Caco-2 (cell line): ENCODE measurements at regions not wholly inside any gene's neighbourhood (a gene's known extent, or its start where the extent isn't known, plus 50 kb on each side); places are given as distances from the start of the nearest gene placed in this dataset.

Source experiments
- BruUV-seq: library from RNA; stranded (reverse); fragments of 400-500 nt; replicated peaks from 2 replicates; lab custom pipeline; 2021; lab: Mats Ljungman, UMichigan
- CTCF ChIA-PET: fragments of 300-600 bp; sonication (Branson Sonifier 250); formaldehyde crosslinking; loops from one replicate; lab custom pipeline; 2022; ENCODE audit warnings: antibody characterized with exemption; lab: Charles Lee
- POLR2A ChIA-PET: fragments of 300-600 bp; sonication (Branson Sonifier 250); formaldehyde crosslinking; loops from one replicate; lab custom pipeline; 2022; ENCODE audit warnings: antibody characterized with exemption; lab: Charles Lee
- DNase-seq, 2 experiments: peaks; one replicate each; pipeline versions ENCODE4 v3.0.0 to v3.0.0-alpha.2; 2020 to 2022
- H3K27me3 ChIP-seq: replicated peaks from 2 replicates; pipeline ENCODE4 v1.6.0; 2011; ENCODE audit warnings: low read length; ENCODE audit not compliant: control insufficient read depth, insufficient read depth
- H3K36me3 ChIP-seq: 2 replicates; pipeline ENCODE4 v1.5.1; 2011; ENCODE audit warnings: low read length; ENCODE audit not compliant: control insufficient read depth, insufficient read depth
- H3K4me1 ChIP-seq: fragments of 250-450 bp; sonication (Bioruptor Pico); 2 replicates; pipeline ENCODE4 v1.5.1; 2020; ENCODE audit warnings: mild to moderate bottlenecking
- H3K4me3 ChIP-seq: 2 replicates; pipeline ENCODE4 v1.5.1; 2011; ENCODE audit warnings: low read depth, mild to moderate bottlenecking, control low read depth, low read length
- H3K9me3 ChIP-seq: fragments of 250-450 bp; sonication (Bioruptor Pico); 2 replicates; pipeline ENCODE4 v1.5.1; 2020; ENCODE audit warnings: mild to moderate bottlenecking, moderate library complexity
- H3K27ac Mint-ChIP-seq: one replicate; pipeline ENCODE4 v1.8.0; 2022; ENCODE audit warnings: mixed read lengths; ENCODE audit not compliant: unreplicated experiment
- H3K27me3 Mint-ChIP-seq: one replicate; pipeline ENCODE4 v1.8.0; 2022; ENCODE audit warnings: mixed read lengths; ENCODE audit not compliant: insufficient read depth, unreplicated experiment
- H3K36me3 Mint-ChIP-seq: one replicate; pipeline ENCODE4 v1.8.0; 2022; ENCODE audit warnings: mild to moderate bottlenecking, mixed read lengths; ENCODE audit not compliant: insufficient read depth, unreplicated experiment
- H3K4me1 Mint-ChIP-seq: one replicate; pipeline ENCODE4 v1.8.0; 2022; ENCODE audit warnings: low read depth, mixed read lengths; ENCODE audit not compliant: unreplicated experiment
- H3K4me3 Mint-ChIP-seq: one replicate; pipeline ENCODE4 v1.8.0; 2022; ENCODE audit warnings: mild to moderate bottlenecking, moderate library complexity, mixed read lengths; ENCODE audit not compliant: unreplicated experiment
- H3K9me3 Mint-ChIP-seq: one replicate; pipeline ENCODE4 v1.8.0; 2022; ENCODE audit warnings: mixed read lengths; ENCODE audit not compliant: unreplicated experiment
- intact Hi-C: fragments of 100-400 bp; cut with micrococcal nuclease; formaldehyde crosslinking; loops from one replicate; pipeline ENCODE4 v1.10.0; 2022; ENCODE audit not compliant: unreplicated experiment
- TF ChIP-seq, protein P1 (sequence below), 2 experiments: fragments of 200-600 bp in 1 of 2; IDR thresholded peaks; 1 replicate in 1 of 2; 2 replicates in 1 of 2; pipeline versions ENCODE4 v1.5.1 to v1.8.0; 2011 to 2022; ENCODE audit warnings: antibody characterized with exemption in 1 of 2, control low read depth in 1 of 2, inconsistent platforms in 1 of 2, low read depth in 1 of 2, low read length in 1 of 2, mild to moderate bottlenecking in 1 of 2, moderate library complexity in 1 of 2; ENCODE audit not compliant: insufficient read depth in 1 of 2, severe bottlenecking in 1 of 2, unreplicated experiment in 1 of 2

DNA sequence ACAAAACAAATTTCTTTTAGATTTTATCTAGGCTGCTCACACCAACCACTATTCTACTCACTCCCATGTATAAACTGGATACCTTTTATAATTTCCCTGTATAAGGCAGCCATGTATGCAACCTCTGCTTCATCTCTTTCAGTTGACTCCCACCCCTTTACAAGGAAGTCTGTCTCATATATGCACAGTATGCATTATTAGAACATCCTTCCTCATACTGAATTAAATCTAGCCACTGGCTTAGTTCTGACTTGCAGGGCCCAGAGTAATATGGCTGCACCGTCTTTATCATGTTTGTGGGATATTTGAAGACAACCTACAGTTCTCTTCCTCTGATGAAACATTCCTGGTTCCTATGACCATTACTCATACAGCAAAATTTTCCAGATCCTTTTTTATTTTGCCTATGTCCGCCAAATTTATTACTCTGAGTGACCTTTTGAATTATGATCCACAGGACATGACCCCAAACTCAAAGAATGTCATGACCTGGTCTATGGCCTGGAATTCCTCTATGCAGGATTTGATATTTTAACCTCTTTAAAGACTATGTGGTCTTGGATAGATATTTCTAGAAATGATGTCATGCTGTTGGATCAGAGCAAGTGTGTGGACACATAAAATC lies 76.6 kb upstream of the ITGA1 start:
- H3K27ac Mint-ChIP-seq: no peak overlapping the region
- H3K36me3 ChIP-seq: no peaks in the 10 kb centered on the region
- H3K4me1 Mint-ChIP-seq: peaks cover 6% of the 10 kb centered on the region
- intact Hi-C loops: no loop called here
- ChIA-PET CTCF (no interaction called here), POLR2A (no interaction called here)
- no peaks in the 10 kb centered on the region for H3K36me3 Mint-ChIP-seq
- no peak overlapping the region for H3K4me3 Mint-ChIP-seq
- no peaks in the 10 kb centered on the region for H3K27me3 ChIP-seq
- peaks cover 3% of the 10 kb centered on the region for H3K27me3 Mint-ChIP-seq
- H3K4me1 ChIP-seq: no peaks in the 10 kb centered on the region
- no peak for DNase-seq
- H3K9me3 Mint-ChIP-seq: peaks cover 7% of the 10 kb centered on the region
- no peaks in the 10 kb centered on the region for H3K9me3 ChIP-seq
- BruUV-seq: no TSS peak
- no peak overlapping the region for H3K4me3 ChIP-seq
- TF ChIP-seq, protein P1, sequence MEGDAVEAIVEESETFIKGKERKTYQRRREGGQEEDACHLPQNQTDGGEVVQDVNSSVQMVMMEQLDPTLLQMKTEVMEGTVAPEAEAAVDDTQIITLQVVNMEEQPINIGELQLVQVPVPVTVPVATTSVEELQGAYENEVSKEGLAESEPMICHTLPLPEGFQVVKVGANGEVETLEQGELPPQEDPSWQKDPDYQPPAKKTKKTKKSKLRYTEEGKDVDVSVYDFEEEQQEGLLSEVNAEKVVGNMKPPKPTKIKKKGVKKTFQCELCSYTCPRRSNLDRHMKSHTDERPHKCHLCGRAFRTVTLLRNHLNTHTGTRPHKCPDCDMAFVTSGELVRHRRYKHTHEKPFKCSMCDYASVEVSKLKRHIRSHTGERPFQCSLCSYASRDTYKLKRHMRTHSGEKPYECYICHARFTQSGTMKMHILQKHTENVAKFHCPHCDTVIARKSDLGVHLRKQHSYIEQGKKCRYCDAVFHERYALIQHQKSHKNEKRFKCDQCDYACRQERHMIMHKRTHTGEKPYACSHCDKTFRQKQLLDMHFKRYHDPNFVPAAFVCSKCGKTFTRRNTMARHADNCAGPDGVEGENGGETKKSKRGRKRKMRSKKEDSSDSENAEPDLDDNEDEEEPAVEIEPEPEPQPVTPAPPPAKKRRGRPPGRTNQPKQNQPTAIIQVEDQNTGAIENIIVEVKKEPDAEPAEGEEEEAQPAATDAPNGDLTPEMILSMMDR (IDR thresholded peaks at IDR 0.05; ENCODE audit: insufficient read depth in 1 of 2, low read depth in 1 of 2, low read length in 1 of 2, severe bottlenecking in 1 of 2, unreplicated experiment in 1 of 2): no peak

DNA sequence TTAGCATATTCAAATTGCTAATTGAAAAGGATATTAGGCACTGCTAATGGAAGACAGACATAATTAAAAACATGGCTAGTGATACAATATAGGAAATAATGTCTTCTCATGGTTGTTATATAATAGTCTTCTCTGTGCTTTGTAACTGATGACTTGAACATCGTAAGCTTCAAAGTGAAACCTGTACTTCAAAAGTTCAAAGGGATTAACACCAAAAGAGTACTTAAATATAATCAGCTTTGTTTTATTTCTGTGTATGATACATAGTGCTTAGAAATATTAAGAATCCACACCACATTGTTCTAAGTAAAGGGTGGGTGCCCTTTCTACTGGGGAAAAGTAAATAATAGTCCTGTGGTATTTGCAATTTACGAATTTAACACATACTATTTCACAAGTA lies 75.4 kb upstream of the ITGA1 start:
- ChIA-PET CTCF (no interaction called here), POLR2A (no interaction called here)
- no peaks in the 10 kb centered on the region for H3K4me1 ChIP-seq
- TF ChIP-seq, protein P1 (IDR thresholded peaks at IDR 0.05; ENCODE audit: insufficient read depth in 1 of 2, low read depth in 1 of 2, low read length in 1 of 2, severe bottlenecking in 1 of 2, unreplicated experiment in 1 of 2): no peak
- peaks cover 6% of the 10 kb centered on the region for H3K4me1 Mint-ChIP-seq
- H3K36me3 ChIP-seq: no peaks in the 10 kb centered on the region
- H3K9me3 ChIP-seq: no peaks in the 10 kb centered on the region
- no peak overlapping the region for H3K4me3 Mint-ChIP-seq
- BruUV-seq: no TSS peak
- no peak overlapping the region for H3K4me3 ChIP-seq
- DNase-seq: no peak
- H3K27ac Mint-ChIP-seq: no peak overlapping the region
- H3K27me3 ChIP-seq: no peaks in the 10 kb centered on the region
- peaks cover 7% of the 10 kb centered on the region for H3K9me3 Mint-ChIP-seq
- peaks cover 3% of the 10 kb centered on the region for H3K27me3 Mint-ChIP-seq
- no peaks in the 10 kb centered on the region for H3K36me3 Mint-ChIP-seq
- intact Hi-C loops: no loop called here

DNA sequence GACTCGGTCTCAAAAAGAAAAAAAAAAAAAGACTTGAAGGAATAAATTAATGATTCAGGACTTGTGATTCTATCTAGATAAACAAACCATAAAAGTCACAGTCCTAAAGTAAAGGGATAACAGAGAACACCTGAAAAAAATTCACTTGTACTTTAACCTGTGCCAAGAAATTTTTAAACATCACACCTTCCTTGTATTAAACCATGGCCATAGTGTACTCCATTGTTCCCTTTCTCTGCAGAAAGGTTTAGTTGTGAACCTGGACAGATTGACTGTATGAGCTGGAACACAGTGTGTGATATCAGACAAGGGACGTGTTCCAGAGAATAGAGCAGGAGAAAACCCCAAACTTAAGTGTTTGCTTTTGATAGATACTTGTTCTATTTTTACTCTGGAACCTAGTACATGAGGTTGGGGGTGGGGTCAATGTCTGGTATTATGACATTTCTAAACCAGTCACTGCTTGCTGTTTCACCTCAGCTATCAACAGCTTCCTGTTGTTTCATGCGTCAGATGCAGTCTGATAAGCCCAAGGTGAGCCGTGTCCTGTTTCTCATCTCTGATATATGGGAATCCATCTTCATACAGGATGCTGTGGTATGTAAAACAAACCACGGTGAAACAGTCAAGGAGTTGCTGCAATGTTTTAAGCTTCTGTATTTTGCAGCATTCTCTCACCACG lies 62.5 kb upstream of the ITGA1 start:
- DNase-seq: no peak
- Histone ChIP-seq H3K9me3 (no peaks in the 10 kb centered on the region), H3K27me3 (no peaks in the 10 kb centered on the region), H3K36me3 (no peaks in the 10 kb centered on the region), H3K4me3 (no peak overlapping the region), H3K4me1 (peaks cover 3% of the 10 kb centered on the region; the same call in 1 of the 2 replicates)
- POLR2A ChIA-PET: no interaction called here
- BruUV-seq: no TSS peak
- CTCF ChIA-PET: interaction anchor here (0.5 to 1.2 kb wide), 2 partner anchors 190 to 806 kb away, joined by 3 read pairs; no protein-coding TSS in a partner anchor
- Mint-ChIP-seq H3K4me3 (no peak overlapping the region), H3K27me3 (peaks cover 5% of the 10 kb centered on the region), H3K27ac (no peak overlapping the region), H3K4me1 (no peaks in the 10 kb centered on the region), H3K9me3 (peaks cover 5% of the 10 kb centered on the region), H3K36me3 (no peaks in the 10 kb centered on the region)
- TF ChIP-seq, protein P1 (IDR thresholded peaks at IDR 0.05; ENCODE audit: insufficient read depth in 1 of 2, low read depth in 1 of 2, low read length in 1 of 2, severe bottlenecking in 1 of 2, unreplicated experiment in 1 of 2): no peak
- intact Hi-C loops: no loop called here
